ENCODE measurements at regions not wholly inside any gene's neighbourhood (a gene's known extent, or its start where the extent isn't known, plus 50 kb on each side); places are given as distances from the start of the nearest gene placed in this dataset.
A peak's percentile ranks its signal among the peaks of the same experiment; 100 is the strongest.

GRCh38 chr1:103250441-103250861, 142.1 kb upstream of the COL11A1 start (continued):
- no peak for TF ChIP-seq CTCF (conservative IDR thresholded peaks at IDR 0.05; ENCODE audit: low read depth in 2 of 2)
- TF ChIP-seq ZNF114 (CRISPR knock-in tag; IDR thresholded peaks at IDR 0.05) = 0 out of 2 replicates have a peak, but pooled peaks have one; percentile 29

- Mint-ChIP-seq H3K27me3 (ENCODE audit: insufficient read depth, low read depth, poor library complexity) (no peaks in the 10 kb centered on the region), H3K9me3 (peaks cover 3% of the 10 kb centered on the region; the same call in 1 of the 3 replicates), H3K4me1 (peaks cover 21% of the 10 kb centered on the region), H3K27ac (0 out of 2 replicates have a peak overlapping the region, but pooled peaks have one; percentile 33), H3K4me3 (no peak overlapping the region), H3K36me3 (ENCODE audit: low read depth) (peaks cover 4% of the 10 kb centered on the region; the same call in 2 of the 3 replicates)
- Histone ChIP-seq H3K4me1 (ENCODE audit: insufficient read depth) (peaks cover 14% of the 10 kb centered on the region), H2AFZ (peak overlapping the region; percentile 34), H3K9me2 (ENCODE audit: insufficient read depth) (no peaks in the 10 kb centered on the region; the same call in 1 of the 2 replicates), H3K4me3 (no peak overlapping the region), H3K79me2 (replicated peaks; ENCODE audit: insufficient read depth) (no peaks in the 10 kb centered on the region), H3K27ac (ENCODE audit: low read depth) (no peak overlapping the region), H3K36me3 (ENCODE audit: insufficient read depth) (no peaks in the 10 kb centered on the region), H3K4me2 (no peak overlapping the region), H3K27me3 (ENCODE audit: insufficient read depth) (no peaks in the 10 kb centered on the region), H3F3A (replicated peaks; ENCODE audit: low read depth) (no peaks in the 10 kb centered on the region), H4K20me1 (replicated peaks; ENCODE audit: insufficient read depth) (no peaks in the 10 kb centered on the region)
- ATAC-seq (no peak), DNase-seq (ENCODE audit: low spot score) (no peak)
- TF ChIP-seq ZNF114 (CRISPR knock-in tag; IDR thresholded peaks at IDR 0.05) (no peak), EZH2phosphoT487 (IDR thresholded peaks at IDR 0.05; ENCODE audit: unreplicated experiment) (no peak), EZH2 (IDR thresholded peaks at IDR 0.05; ENCODE audit: low read depth, unreplicated experiment) (no peak), JUNB (IDR thresholded peaks at IDR 0.05; ENCODE audit: unreplicated experiment) (no peak)
Measured at GRCh38 chr1:103248417-103249102, 140.2 kb upstream of the COL11A1 start.

GRCh38 chr1:103247517-103247916, 139.2 kb upstream of the COL11A1 start:
- no peaks in the 10 kb centered on the region for H3K27me3 Mint-ChIP-seq (ENCODE audit: insufficient read depth, low read depth, poor library complexity)
- Histone ChIP-seq H3K27ac (ENCODE audit: low read depth) (no peak overlapping the region), H3K36me3 (ENCODE audit: insufficient read depth) (no peaks in the 10 kb centered on the region), H4K20me1 (replicated peaks; ENCODE audit: insufficient read depth) (no peaks in the 10 kb centered on the region), H3K27me3 (ENCODE audit: insufficient read depth) (no peaks in the 10 kb centered on the region), H3K4me2 (no peak overlapping the region), H3K4me3 (no peak overlapping the region), H3K9me2 (ENCODE audit: insufficient read depth) (no peaks in the 10 kb centered on the region; the same call in 1 of the 2 replicates), H2AFZ (no peak overlapping the region), H3F3A (replicated peaks; ENCODE audit: low read depth) (no peaks in the 10 kb centered on the region), H3K4me1 (ENCODE audit: insufficient read depth) (peaks cover 14% of the 10 kb centered on the region), H3K79me2 (replicated peaks; ENCODE audit: insufficient read depth) (no peaks in the 10 kb centered on the region)
- peaks cover 4% of the 10 kb centered on the region; the same call in 2 of the 3 replicates for H3K36me3 Mint-ChIP-seq (ENCODE audit: low read depth)
- H3K9me3 Mint-ChIP-seq = peaks cover 3% of the 10 kb centered on the region; the same call in 1 of the 3 replicates
- H3K27ac Mint-ChIP-seq = no peak overlapping the region
- DNase-seq (ENCODE audit: low spot score) (no peak), ATAC-seq (no peak)
- peaks cover 21% of the 10 kb centered on the region for H3K4me1 Mint-ChIP-seq
- TF ChIP-seq EZH2phosphoT487 (IDR thresholded peaks at IDR 0.05; ENCODE audit: unreplicated experiment) (no peak), CTCF (conservative IDR thresholded peaks at IDR 0.05; ENCODE audit: low read depth in 2 of 2) (no peak), ZNF331 (CRISPR knock-in tag; IDR thresholded peaks at IDR 0.05; ENCODE audit: low read depth) (no peak), ZNF114 (CRISPR knock-in tag; IDR thresholded peaks at IDR 0.05) (no peak), POLR2AphosphoS5 (IDR thresholded peaks at IDR 0.05; ENCODE audit: low read depth) (no peak), STAT1 (IDR thresholded peaks at IDR 0.05; ENCODE audit: unreplicated experiment) (no peak)
- no peak overlapping the region for H3K4me3 Mint-ChIP-seq
